ENCODE measurements at regions not wholly inside any gene's neighbourhood (a gene's known extent, or its start where the extent isn't known, plus 50 kb on each side); places are given as distances from the start of the nearest gene placed in this dataset.
"Not testable (repeated sequence)": the region's sequence is repeated elsewhere in the genome, so short reads cannot be mapped to it uniquely, and the experiment has no call there.

GRCh38 chr3:27599741-27600140, 115.6 kb upstream of the SLC4A7 start:
- TF ChIP-seq, protein P1, sequence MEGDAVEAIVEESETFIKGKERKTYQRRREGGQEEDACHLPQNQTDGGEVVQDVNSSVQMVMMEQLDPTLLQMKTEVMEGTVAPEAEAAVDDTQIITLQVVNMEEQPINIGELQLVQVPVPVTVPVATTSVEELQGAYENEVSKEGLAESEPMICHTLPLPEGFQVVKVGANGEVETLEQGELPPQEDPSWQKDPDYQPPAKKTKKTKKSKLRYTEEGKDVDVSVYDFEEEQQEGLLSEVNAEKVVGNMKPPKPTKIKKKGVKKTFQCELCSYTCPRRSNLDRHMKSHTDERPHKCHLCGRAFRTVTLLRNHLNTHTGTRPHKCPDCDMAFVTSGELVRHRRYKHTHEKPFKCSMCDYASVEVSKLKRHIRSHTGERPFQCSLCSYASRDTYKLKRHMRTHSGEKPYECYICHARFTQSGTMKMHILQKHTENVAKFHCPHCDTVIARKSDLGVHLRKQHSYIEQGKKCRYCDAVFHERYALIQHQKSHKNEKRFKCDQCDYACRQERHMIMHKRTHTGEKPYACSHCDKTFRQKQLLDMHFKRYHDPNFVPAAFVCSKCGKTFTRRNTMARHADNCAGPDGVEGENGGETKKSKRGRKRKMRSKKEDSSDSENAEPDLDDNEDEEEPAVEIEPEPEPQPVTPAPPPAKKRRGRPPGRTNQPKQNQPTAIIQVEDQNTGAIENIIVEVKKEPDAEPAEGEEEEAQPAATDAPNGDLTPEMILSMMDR (IDR thresholded peaks at IDR 0.05; ENCODE audit: low read length), result not testable (repeated sequence)
- not testable (repeated sequence) for TF ChIP-seq EZH2phosphoT487 (IDR thresholded peaks at IDR 0.05; ENCODE audit: low read length); EZH2 (optimal IDR thresholded peaks at IDR 0.05; ENCODE audit: low read depth, low read length)

Measured in MM.1S (cell line).